ENCODE measurements at regions not wholly inside any gene's neighbourhood (a gene's known extent, or its start where the extent isn't known, plus 50 kb on each side); places are given as distances from the start of the nearest gene placed in this dataset.

DNA sequence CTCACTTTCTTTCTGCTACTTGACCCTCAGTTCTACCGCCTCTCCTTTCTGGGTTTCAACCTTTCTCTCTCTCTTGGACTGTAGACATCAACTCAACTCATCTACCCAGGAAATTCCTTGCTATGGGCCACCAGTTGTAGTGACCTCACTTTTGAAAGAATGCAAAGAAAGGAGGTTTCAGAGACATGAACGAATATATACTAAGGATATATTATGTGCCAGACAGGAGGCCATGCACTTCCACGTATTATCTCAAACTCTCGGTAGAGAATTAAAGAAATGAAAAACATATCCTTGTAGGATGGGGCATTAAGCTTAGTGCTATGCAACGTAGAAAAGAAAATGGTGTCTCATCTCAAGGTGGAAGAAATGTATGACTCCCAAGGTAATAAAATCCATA, 67.3 kb upstream of the NT5E start:
- TF ChIP-seq, protein P1, sequence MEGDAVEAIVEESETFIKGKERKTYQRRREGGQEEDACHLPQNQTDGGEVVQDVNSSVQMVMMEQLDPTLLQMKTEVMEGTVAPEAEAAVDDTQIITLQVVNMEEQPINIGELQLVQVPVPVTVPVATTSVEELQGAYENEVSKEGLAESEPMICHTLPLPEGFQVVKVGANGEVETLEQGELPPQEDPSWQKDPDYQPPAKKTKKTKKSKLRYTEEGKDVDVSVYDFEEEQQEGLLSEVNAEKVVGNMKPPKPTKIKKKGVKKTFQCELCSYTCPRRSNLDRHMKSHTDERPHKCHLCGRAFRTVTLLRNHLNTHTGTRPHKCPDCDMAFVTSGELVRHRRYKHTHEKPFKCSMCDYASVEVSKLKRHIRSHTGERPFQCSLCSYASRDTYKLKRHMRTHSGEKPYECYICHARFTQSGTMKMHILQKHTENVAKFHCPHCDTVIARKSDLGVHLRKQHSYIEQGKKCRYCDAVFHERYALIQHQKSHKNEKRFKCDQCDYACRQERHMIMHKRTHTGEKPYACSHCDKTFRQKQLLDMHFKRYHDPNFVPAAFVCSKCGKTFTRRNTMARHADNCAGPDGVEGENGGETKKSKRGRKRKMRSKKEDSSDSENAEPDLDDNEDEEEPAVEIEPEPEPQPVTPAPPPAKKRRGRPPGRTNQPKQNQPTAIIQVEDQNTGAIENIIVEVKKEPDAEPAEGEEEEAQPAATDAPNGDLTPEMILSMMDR (conservative IDR thresholded peaks at IDR 0.05; ENCODE audit: low read depth, low read length), result no peak
- TF ChIP-seq SMC3 (IDR thresholded peaks at IDR 0.05; ENCODE audit: low read depth, low read length) (no peak), RAD21 (IDR thresholded peaks at IDR 0.05; ENCODE audit: low read length) (no peak), POLR2A (IDR thresholded peaks at IDR 0.05; ENCODE audit: low read depth, low read length) (no peak)

All from IMR-90 (cell line).